Smooth muscle cell (in vitro differentiated cells): ENCODE measurements at regions not wholly inside any gene's neighbourhood (a gene's known extent, or its start where the extent isn't known, plus 50 kb on each side); places are given as distances from the start of the nearest gene placed in this dataset.

Experiments used
- DNase-seq: peaks from one replicate; lab custom pipeline; 2025; ENCODE audit not compliant: unreplicated experiment; lab: John Stamatoyannopoulos, UW
- H2AFZ ChIP-seq: fragments of 200-600 bp; sonication (generic); 2 replicates; pipeline ENCODE4 v1.6.0; 2016; ENCODE audit warnings: antibody characterized with exemption, low read depth, mild to moderate bottlenecking
- H3F3A ChIP-seq: fragments of 200-600 bp; sonication (generic); 2 replicates; pipeline ENCODE4 v1.6.0; 2017; ENCODE audit warnings: antibody characterized with exemption, low read depth
- H3K27ac ChIP-seq: fragments of 200-600 bp; sonication (generic); 2 replicates; pipeline ENCODE4 v1.5.1; 2016; ENCODE audit warnings: low read depth, mild to moderate bottlenecking
- H3K27me3 ChIP-seq: fragments of 200-600 bp; sonication (generic); 2 replicates; pipeline ENCODE4 v1.6.1; 2016; ENCODE audit warnings: low read depth, mild to moderate bottlenecking
- H3K36me3 ChIP-seq: fragments of 200-600 bp; sonication (generic); 2 replicates; pipeline ENCODE4 v1.5.1; 2016; ENCODE audit warnings: low read depth
- H3K4me1 ChIP-seq: fragments of 200-600 bp; sonication (generic); 2 replicates; pipeline ENCODE4 v1.5.1; 2016; ENCODE audit warnings: low read depth
- H3K4me2 ChIP-seq: fragments of 200-600 bp; sonication (generic); 2 replicates; pipeline ENCODE4 v1.6.0; 2016; ENCODE audit warnings: mild to moderate bottlenecking
- H3K4me3 ChIP-seq: fragments of 200-600 bp; sonication (generic); 2 replicates; pipeline ENCODE4 v1.5.1; 2016; ENCODE audit warnings: mild to moderate bottlenecking
- H3K79me2 ChIP-seq: fragments of 200-600 bp; sonication (generic); 2 replicates; pipeline ENCODE4 v1.6.0; 2016; ENCODE audit warnings: low read depth, mild to moderate bottlenecking
- H3K9ac ChIP-seq: fragments of 200-600 bp; sonication (generic); 2 replicates; pipeline ENCODE4 v1.6.0; 2016; ENCODE audit warnings: low read depth
- H3K9me3 ChIP-seq: fragments of 200-600 bp; sonication (generic); replicated peaks from 2 replicates; pipeline ENCODE4 v1.5.1; 2016; ENCODE audit warnings: low read depth
- H4K20me1 ChIP-seq: fragments of 200-600 bp; sonication (generic); 2 replicates; pipeline ENCODE4 v1.6.0; 2016; ENCODE audit warnings: low read depth
- CTCF ChIP-seq: fragments of 200-600 bp; sonication (generic); IDR thresholded peaks from 2 replicates; pipeline ENCODE4 v1.5.1; 2017; ENCODE audit warnings: borderline replicate concordance, mild to moderate bottlenecking, antibody characterized with exemption; ENCODE audit not compliant: insufficient read depth, poor library complexity, severe bottlenecking
- WGBS: methylation state at CpG from one replicate; pipeline ENCODE4 v1.1.7; 2016; ENCODE audit warnings: low lambda C conversion rate; 5-methylcytosine and 5-hydroxymethylcytosine counted together

- no peaks in the 10 kb centered on the region for H3K4me1 ChIP-seq
These were observed 427.6 kb downstream of the IPO8 start for GRCh38 chr12:30268041-30268440.

DNA sequence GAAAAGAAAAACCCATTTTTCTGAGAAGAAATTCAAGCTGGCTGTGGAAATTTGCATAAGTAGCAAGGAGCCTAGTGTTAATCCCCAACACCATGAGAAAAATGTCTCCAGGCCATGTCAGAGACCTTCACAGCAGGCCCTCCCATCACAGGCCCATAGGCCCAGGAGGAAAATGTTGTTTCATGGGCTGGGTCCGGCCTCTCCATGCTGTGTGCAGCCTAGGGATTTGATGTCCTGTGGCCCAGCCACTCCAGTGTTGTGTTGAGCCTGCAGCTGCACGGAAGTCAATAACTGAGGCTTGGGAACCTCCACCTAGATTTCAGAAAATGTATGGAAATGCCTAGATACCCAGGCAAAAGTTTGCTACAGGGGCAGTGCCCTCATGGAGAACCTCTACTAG, 432.2 kb downstream of the IPO8 start:
- Histone ChIP-seq H3K4me3 (no peak overlapping the region), H3K9ac (no peak overlapping the region), H3K27ac (no peak overlapping the region), H4K20me1 (no peaks in the 10 kb centered on the region), H3K4me2 (no peak overlapping the region), H3F3A (no peaks in the 10 kb centered on the region), H2AFZ (no peak overlapping the region), H3K4me1 (no peaks in the 10 kb centered on the region), H3K9me3 (no peaks in the 10 kb centered on the region), H3K27me3 (no peaks in the 10 kb centered on the region), H3K36me3 (no peaks in the 10 kb centered on the region), H3K79me2 (no peaks in the 10 kb centered on the region)
- DNase-seq = no peak
- TF ChIP-seq CTCF = no peak
- 46% methylated on average over 2 of the region's 2 CpGs for WGBS

More at GRCh38 chr12:30268041-30268440, 427.6 kb downstream of the IPO8 start:
- TF ChIP-seq CTCF = no peak
- WGBS = 98% methylated on average over 2 of the region's 2 CpGs
- H3F3A ChIP-seq = no peaks in the 10 kb centered on the region
- H3K79me2 ChIP-seq = no peaks in the 10 kb centered on the region
- no peaks in the 10 kb centered on the region for H3K27me3 ChIP-seq
- H4K20me1 ChIP-seq = no peaks in the 10 kb centered on the region
- no peak for DNase-seq
- H3K36me3 ChIP-seq = no peaks in the 10 kb centered on the region
- H3K9ac ChIP-seq = no peak overlapping the region
- no peak overlapping the region for H3K4me3 ChIP-seq
- no peak overlapping the region for H3K27ac ChIP-seq
- no peak overlapping the region for H2AFZ ChIP-seq
- no peaks in the 10 kb centered on the region for H3K9me3 ChIP-seq
- H3K4me2 ChIP-seq = no peak overlapping the region

GRCh38 chr12:30257618-30258017, 438.1 kb downstream of the IPO8 start:
- Histone ChIP-seq H3F3A (no peaks in the 10 kb centered on the region), H3K27ac (no peak overlapping the region), H3K9me3 (no peaks in the 10 kb centered on the region), H3K79me2 (no peaks in the 10 kb centered on the region), H3K4me1 (no peaks in the 10 kb centered on the region), H3K36me3 (no peaks in the 10 kb centered on the region), H3K9ac (no peak overlapping the region), H3K4me2 (no peak overlapping the region), H3K27me3 (no peaks in the 10 kb centered on the region), H2AFZ (no peak overlapping the region), H3K4me3 (no peak overlapping the region), H4K20me1 (no peaks in the 10 kb centered on the region)
- 93% methylated on average over 1 of the region's 1 CpG for WGBS
- no peak for DNase-seq
- TF ChIP-seq CTCF = no peak

GRCh38 chr12:30251546-30251945, 444.1 kb downstream of the IPO8 start:
- Histone ChIP-seq H3F3A (no peaks in the 10 kb centered on the region), H3K9ac (no peak overlapping the region), H3K27me3 (no peaks in the 10 kb centered on the region), H3K79me2 (no peaks in the 10 kb centered on the region), H3K36me3 (no peaks in the 10 kb centered on the region), H3K4me3 (no peak overlapping the region), H3K4me1 (no peaks in the 10 kb centered on the region), H3K27ac (no peak overlapping the region), H2AFZ (no peak overlapping the region), H3K9me3 (no peaks in the 10 kb centered on the region), H4K20me1 (no peaks in the 10 kb centered on the region), H3K4me2 (no peak overlapping the region)
- WGBS = 78% methylated on average over 5 of the region's 5 CpGs
- no peak for TF ChIP-seq CTCF
- DNase-seq = no peak
